ENCODE measurements at regions not wholly inside any gene's neighbourhood (a gene's known extent, or its start where the extent isn't known, plus 50 kb on each side); places are given as distances from the start of the nearest gene placed in this dataset.

DNA sequence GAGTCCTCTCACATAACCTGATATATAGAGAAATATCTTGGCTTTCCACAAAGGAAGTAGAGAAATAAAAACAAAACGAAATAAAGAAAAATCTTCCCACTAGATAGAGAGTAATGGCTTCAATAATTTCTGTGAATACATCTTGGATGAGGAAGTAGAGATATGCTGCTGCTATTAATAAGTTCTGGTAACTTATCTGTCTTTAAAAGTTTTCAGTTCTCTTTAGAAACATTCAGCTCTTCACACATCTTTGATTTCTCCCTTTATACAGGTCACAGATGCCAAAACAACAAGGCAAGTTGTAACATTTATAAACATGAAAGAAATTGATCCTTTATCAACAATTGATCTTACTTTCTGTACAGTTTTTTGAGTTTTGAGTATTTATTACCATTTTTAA, 615.8 kb downstream of the TRAM1L1 start:
- no peak for TF ChIP-seq POLR2AphosphoS5 (IDR thresholded peaks at IDR 0.05; ENCODE audit: low read depth, low read length)
- TF ChIP-seq, protein P1, sequence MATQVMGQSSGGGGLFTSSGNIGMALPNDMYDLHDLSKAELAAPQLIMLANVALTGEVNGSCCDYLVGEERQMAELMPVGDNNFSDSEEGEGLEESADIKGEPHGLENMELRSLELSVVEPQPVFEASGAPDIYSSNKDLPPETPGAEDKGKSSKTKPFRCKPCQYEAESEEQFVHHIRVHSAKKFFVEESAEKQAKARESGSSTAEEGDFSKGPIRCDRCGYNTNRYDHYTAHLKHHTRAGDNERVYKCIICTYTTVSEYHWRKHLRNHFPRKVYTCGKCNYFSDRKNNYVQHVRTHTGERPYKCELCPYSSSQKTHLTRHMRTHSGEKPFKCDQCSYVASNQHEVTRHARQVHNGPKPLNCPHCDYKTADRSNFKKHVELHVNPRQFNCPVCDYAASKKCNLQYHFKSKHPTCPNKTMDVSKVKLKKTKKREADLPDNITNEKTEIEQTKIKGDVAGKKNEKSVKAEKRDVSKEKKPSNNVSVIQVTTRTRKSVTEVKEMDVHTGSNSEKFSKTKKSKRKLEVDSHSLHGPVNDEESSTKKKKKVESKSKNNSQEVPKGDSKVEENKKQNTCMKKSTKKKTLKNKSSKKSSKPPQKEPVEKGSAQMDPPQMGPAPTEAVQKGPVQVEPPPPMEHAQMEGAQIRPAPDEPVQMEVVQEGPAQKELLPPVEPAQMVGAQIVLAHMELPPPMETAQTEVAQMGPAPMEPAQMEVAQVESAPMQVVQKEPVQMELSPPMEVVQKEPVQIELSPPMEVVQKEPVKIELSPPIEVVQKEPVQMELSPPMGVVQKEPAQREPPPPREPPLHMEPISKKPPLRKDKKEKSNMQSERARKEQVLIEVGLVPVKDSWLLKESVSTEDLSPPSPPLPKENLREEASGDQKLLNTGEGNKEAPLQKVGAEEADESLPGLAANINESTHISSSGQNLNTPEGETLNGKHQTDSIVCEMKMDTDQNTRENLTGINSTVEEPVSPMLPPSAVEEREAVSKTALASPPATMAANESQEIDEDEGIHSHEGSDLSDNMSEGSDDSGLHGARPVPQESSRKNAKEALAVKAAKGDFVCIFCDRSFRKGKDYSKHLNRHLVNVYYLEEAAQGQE (IDR thresholded peaks at IDR 0.05; ENCODE audit: insufficient read depth in 1 of 2, low read depth in 2 of 2, low read length in 2 of 2): no peak
- no peak for TF ChIP-seq TAF1 (IDR thresholded peaks at IDR 0.05; ENCODE audit: borderline replicate concordance, insufficient read depth, low read length)

All from PFSK-1 (cell line).